Left renal pelvis (tissue), 4 donors: ENCODE measurements at regions not wholly inside any gene's neighbourhood (a gene's known extent, or its start where the extent isn't known, plus 50 kb on each side); places are given as distances from the start of the nearest gene placed in this dataset.
"Not testable (repeated sequence)": the region's sequence is repeated elsewhere in the genome, so short reads cannot be mapped to it uniquely, and the experiment has no call there.

ENCODE experiments used
- DNase-seq, 4 donors: peaks; one replicate each; pipeline ENCODE4 v3.0.0-alpha.2; 2013; ENCODE audit warnings: low read depth in 4 of 4, low spot score in 3 of 4

GRCh38 chr16:85526185-85526974, 86.7 kb upstream of the GSE1 start:
- no peak for DNase-seq

GRCh38 chr16:85527042-85527766, 85.9 kb upstream of the GSE1 start:
- DNase-seq, result no peak

- DNase-seq, result no peak
Observed at GRCh38 chr16:85527767-85528297, 85.3 kb upstream of the GSE1 start.

DNA sequence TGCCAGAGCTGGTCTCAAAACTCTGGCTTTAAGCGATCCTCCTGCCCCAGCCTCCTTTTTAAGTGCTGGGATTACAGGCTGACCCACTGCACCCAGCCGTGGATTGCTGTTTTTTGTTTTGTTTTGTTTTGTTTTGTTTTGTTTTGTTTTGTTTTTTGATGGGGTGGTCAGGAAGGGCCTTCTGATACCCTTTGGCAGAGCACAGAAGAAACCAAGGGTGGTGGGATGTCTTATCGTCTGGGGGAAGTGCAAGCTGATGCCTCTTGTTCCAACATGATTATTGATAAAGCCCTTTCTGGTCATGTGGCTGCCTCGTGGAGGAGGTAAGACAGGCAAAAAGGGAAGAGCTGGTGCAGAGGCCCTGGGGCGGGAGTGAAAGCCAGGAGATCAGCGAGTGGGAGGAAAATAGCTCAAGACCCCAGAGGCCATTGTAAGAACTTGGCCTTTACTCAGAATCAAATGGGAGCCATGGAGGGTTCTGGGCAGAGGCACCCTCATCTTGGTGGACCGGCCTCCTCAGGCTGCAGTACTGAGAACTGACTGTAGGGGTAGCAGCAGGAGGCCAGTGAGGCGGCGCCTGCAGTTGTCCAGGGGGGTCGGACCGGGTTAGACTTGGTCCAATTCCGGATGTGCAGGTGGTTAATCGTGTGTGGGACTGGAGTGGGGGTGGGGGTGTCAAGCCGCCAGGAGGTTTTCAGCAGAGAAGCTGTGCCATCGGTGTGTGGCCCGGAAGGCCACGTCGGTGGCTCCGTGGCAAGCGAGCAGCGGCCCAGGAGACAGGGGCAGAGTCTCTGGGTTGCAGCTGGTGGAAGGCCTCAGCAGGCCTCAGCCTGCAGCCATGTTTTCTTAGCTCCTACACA, 84.4 kb upstream of the GSE1 start:
- DNase-seq, result no peak

DNA sequence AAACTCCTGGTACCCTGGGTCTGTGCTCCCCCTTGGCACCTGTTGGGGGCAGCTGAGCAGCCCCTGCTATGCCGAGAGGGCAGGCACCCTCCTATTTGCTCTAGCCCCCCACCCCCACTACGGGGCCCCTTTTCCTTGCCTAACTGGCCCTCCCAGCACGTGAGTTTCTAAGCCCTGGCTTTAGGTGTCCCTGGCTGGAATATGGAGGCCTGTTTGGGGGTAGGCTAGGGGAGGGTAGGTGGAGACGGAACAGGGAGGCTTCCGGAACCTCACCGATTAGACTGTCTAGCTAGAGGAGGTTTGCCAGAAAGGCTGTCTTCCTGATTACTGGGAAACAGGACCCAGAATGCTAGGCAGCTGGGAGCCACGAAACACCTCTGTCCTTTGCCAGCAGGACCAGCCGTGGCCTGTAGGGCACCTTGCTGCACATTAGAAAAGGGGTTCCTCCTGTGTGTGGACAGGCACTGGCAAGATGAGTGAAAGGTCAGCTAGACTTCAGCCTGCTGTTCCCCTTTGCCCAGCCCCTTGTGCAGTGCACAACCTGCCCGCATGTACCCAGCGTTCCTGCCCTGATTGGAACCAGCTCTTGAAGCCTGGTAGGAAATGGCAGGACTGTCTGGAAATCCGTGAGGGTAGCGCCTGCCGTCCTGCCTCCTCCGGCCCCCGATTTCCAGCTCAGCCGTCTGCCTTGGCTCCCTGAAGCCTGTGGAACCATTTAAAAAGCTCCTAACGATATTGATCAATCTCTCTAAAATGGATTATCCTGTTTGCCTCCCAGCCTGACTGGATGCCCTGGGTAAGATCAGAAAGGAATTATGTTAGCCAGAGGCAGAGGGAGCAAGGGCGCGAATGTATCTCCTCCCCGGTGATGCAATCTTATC, 83.4 kb upstream of the GSE1 start:
- DNase-seq, result no peak

DNA sequence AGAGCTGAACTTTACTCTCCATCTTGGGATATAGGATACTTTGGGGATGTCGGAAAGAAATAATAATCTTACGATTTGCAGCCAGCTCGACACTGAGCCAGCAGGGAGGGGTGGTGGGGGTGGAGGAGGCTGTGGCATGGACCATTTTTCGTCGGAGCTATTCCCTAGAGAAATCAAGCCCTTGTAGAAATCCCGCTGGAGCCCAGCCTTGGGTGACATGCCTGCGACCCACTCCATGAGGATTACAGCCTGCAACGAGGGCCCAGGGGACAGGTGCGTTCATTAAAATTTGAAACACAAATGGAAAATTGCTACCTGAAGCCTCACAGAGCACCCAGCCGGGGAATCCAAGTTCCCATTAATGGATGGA, 82.8 kb upstream of the GSE1 start:
- DNase-seq, result no peak

GRCh38 chr16:85531516-85531915, 81.6 kb upstream of the GSE1 start:
- DNase-seq, result no peak

DNA sequence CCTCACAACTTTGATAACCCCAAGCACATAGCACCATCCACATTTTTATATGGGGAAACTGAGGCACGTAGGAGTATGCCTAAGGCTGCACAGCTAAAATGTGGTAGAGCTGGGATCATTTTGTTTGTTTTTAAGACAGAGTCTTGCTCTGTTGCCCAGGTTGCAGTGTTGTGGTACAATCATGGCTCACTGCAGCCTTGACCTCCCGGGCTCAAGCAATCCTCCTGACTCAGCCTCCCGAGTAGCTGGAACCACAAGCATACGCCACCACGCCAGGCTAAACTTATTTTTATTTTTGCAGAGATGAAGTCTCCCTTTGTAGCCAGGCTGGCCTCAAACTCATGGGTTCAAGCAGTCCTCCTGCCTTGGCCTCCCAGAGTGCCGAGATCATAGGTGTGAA, 81.0 kb upstream of the GSE1 start:
- no peak for DNase-seq

GRCh38 chr16:85533593-85533992, 79.5 kb upstream of the GSE1 start:
- not testable (repeated sequence) for DNase-seq

DNA sequence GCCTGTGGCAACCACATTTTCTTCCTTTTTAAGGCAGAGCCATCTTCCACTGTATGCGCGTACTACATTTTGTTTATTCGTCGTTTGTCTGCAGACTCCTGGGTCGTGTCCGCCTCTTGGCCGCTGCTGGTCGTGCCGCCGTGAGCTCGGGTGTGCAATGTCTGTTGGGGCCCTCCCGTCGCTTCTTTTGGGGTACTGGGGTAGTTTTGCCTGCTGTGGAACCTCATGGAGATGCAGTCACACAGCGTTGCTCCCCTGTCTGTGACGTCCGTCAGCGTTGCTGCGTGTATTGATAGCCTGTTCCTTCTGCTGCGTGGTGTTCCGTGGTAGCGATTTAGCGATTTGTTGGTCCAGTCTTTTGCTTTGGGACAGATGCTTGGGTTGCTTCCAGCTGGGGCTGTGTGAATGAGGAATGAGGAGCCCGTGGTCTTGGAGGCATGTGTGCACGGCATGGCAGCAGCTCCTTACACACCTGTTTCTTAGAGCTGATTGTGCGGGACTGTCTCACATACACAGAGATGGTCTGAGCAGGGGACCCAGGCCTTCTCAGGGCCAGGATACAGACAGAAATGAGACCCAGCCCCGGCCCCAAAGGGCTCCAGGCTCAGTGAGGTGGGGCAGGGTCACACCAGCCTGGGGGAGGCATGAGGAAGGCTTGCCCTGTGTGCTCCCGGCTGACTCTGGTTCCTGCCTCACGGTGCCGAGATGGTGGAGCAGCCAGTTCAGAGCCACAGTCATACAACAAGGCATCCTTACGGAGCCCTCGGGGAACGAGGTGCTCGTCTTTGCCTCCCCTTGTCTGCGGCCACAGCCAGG, 78.4 kb upstream of the GSE1 start:
- no peak for DNase-seq

DNA sequence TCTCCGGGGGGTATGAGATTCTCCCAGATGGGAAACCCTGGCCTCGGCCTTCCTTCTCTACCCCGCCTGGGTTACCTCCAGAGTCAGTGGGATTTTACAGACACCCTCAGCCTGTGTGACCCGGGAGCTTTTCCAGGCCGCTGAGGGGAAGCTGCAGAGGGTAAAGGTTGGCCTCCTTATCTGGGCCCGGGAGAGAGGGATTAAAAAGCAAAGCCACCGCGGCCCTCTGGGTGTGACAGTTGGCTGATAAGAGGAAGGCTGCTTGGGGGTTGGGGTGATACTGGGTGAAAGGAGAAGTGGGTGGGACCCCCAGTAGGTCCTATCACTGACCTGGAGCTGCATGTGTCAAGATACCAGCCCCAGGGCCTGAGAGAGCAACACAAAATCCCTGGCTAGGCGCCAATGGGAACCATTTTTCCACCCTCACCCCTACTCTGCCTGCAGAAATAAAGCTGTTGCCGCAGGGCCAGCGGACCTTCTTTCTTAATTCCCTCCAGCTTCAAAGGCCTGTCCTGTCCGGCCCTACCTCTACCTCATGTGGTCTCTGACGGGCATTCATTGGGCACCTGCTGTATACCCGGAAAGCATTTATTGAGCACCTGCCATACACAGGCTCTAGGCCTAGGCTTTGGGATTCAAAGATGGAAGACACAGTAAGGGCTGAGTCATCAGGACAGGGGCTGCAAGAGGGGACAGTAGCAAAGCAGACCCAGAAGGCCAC, 77.6 kb upstream of the GSE1 start:
- DNase-seq, result no peak

- no peak for DNase-seq
Observed at GRCh38 chr16:85536073-85536410, 77.1 kb upstream of the GSE1 start.

GRCh38 chr16:85536411-85537330, 76.5 kb upstream of the GSE1 start:
- no peak for DNase-seq

DNA sequence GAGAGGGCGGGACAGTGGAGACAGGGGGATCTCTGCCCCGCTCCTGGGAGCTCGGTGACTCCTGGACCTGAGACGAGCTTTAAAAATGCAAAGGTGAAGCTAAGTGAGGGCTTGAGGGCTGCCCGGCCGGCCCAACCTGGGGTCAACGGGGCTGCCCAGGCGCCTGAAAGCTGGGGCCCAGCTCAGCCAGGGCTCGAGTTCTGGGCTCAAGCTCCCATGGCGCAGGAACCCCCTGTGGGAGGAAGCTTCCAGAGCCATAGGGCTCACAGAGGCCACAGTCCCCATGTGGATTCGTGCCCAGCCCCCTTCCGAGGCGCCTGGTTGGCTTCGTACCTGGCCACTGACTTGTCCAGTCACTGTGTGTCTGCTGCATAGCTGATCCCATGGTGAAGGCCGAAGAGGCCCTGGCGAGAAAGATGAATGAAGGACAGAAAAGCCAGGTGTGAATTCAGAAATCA, 75.8 kb upstream of the GSE1 start:
- DNase-seq, result no peak

GRCh38 chr16:85537795-85538401, 75.2 kb upstream of the GSE1 start:
- DNase-seq, result no peak

GRCh38 chr16:85539084-85539483, 74.0 kb upstream of the GSE1 start:
- no peak for DNase-seq

GRCh38 chr16:85539629-85540291, 73.4 kb upstream of the GSE1 start:
- DNase-seq, result no peak
